Stimulated activated CD4-positive, alpha-beta T cell treated with anti-CD3 and anti-CD28 coated beads, Interleukin-4, amount 100 ng/mL, for 48 hours (primary cell): ENCODE measurements at regions not wholly inside any gene's neighbourhood (a gene's known extent, or its start where the extent isn't known, plus 50 kb on each side); places are given as distances from the start of the nearest gene placed in this dataset.
"Not testable (repeated sequence)": the region's sequence is repeated elsewhere in the genome, so short reads cannot be mapped to it uniquely, and the experiment has no call there.

ENCODE experiments used
- DNase-seq, 2 donors: peaks; one replicate each; pipeline ENCODE4 v3.0.0-alpha.2; 2020; ENCODE audit warnings: low read depth in 2 of 2

DNA sequence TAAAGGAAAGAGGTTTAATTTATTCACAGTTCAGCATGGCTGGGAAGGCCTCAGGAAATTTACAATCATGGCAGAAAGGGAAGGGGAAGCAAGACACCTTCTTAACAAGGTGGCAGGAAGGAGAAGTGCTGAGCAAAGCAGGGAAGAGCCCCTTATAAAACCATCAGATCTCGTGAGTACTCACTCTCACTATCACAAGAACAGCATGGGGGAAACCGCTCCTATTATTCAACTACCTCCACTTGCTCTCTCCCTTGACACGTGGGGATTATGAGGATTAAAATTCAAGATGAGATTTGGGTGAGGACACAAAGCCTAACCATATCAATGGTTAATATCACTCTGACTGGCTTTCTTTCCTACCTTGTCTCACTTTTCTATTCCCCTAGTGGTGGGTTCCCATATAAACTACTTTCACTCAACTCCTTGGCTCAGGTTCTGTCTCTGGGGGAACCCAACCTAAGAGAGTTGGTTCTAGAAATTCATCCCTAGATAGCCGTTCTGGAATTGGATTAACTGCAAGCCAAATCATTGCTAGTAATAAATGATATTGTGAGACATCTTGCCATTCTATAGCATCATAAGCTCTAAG lies 749.8 kb upstream of the GRAMD2B start:
- DNase-seq = no peak

DNA sequence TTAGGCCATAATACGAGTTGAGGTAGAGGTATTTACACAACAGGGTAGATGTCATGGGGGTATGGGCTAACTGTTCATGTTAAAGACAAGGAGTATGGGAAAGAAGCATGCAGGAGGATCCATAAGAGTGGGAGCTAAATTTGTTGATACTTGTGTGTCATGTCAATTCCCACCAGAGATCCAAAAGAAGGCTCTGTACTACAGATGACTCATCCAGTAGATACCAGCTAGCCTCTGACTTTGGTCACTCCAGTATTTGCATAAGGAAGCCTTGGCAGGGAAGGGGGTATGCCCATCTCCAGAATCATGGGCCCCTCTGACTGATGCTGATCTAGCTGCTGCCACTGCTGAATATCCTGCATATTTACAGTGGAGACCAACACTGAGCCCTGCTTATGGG lies 743.7 kb upstream of the GRAMD2B start:
- DNase-seq = no peak

DNA sequence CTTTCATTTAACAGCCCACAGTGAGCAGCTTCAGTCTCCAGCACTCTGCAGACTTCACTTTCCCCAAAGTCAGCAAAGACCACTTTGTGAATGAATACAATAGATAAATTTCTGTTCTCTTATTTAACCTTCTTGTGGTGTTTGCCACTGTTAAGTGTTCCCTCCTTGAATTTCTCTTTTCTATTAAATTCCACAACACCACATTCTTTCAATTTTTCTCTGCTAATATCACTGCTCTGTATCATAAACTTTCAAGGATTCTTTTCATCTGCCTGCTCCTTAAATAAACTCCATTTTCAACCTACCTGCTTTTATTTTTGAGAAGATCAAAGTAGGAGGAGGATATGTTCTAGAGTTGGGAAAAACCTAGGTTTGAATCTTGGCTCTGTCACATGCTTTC lies 739.5 kb upstream of the GRAMD2B start:
- DNase-seq = no peak

DNA sequence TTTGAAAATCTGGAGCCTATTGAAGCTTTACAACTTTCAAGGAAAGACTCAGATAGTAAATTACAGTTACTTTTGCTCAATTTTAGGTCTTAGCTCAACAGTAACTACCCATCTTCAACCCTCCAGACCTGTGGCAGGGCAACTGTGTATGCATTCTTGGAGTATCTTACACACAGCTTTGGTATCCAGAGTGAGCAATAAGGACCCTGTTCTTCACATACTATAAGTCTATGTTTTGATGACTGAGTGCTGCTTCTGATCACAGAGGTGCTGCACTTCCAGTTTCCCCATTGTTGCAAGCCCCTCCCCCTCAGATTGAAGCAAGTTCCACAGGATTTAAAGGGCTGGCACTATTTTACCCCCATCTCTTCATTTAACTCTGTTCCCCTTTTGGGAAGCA lies 737.4 kb upstream of the GRAMD2B start:
- DNase-seq = no peak

DNA sequence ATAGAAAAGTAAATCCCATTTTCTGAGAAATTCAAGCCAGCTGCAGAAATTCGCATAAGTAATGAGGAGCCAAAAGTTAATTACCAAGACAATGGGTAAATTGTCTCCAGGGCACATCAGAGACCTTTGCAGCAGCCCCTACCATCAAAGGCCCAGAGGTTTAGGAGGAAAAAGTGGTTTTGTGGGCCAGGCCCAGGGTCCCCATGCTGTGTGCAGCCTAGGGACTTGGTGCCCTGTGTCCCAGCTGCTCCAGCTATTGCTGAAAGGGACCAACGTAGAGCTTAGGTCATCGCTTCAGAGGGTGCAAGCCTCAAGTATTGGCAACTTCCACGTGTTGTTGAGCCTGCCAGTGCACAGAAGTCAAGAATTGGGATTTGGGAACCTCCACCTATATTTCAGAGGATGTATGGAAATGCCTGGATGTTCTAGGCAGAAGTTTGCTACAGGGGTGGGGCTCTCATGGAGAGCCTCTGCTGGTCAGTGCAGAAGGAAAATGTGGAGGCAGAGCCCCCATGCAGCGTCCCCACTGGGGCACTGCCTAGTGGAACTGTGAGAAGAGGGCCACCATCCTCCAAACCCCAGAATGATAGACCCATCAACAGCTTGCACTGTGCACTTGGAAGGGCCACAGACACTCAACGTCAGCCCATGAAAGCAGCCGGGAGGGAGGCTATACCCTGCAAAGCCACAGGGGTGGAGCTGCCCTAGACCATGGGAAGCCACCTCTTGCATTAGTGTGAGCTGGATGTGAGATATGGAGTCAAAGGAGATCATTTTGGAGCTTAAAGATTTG lies 731.3 kb upstream of the GRAMD2B start:
- DNase-seq = not testable (repeated sequence)

DNA sequence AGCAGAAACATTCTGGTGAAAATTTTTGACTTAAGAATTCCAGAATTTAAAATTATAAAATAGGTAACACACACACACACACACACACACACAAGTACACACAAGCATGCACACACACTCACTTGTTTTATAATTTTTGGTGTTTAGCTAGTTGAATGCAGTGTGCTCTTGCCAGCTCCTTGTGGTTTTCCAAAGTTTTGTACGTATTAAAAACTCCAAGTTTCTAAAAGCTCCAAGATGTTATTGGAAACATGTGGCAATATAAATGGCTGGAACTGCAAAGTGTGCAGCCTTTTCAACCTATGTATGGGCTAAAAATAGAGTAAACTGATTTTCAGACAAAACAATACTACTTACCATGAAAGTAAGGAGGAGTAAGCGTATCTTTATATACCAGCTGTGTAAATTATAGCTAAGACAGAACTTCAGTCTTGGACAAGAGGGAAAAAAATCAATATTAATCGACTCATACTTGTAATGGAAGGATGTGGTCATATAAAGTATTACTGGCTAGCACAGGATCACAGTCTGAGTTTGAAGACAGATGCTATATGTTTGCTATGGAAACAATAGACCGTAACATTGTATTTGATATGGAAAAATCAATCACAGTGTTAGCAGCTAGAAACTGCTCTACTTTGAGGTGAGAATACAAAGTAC lies 727.1 kb upstream of the GRAMD2B start:
- DNase-seq = no peak

DNA sequence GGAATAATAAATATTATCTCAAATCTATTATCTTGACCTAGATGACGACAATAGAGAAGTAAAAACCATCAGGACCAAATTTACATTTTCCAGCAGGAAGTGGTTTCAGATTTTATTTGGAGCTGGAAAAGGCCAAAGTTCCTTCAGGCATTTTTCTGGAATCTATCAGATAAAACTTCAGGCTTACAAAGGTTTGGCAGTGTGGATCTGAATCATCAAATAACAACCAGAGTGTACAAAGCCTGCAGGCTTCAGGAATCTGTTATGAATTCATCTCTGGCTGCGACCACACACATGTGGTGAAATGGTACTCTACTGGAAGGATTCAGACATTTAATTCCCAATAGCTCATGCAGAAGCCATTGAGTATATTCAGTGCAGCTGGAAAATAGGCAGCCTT lies 726.4 kb upstream of the GRAMD2B start:
- DNase-seq = no peak

DNA sequence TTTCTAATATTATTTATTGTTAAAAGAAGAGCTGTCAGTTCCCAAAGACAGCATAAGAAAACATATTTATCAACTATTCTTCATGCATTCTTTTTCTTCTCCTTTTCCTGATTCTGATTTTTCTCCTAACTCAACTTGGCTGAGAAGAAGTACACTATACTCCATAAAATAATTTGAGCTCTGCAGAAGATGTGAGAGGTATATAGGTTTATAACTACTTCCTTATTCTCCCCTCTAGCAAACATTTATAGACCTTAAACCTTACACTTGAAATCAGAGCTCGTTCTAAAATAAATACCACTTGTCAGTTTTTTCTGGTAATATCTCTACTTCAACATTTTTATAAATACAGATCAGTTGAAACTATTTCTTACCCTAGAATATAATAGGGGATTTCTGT lies 724.8 kb upstream of the GRAMD2B start:
- no peak for DNase-seq

DNA sequence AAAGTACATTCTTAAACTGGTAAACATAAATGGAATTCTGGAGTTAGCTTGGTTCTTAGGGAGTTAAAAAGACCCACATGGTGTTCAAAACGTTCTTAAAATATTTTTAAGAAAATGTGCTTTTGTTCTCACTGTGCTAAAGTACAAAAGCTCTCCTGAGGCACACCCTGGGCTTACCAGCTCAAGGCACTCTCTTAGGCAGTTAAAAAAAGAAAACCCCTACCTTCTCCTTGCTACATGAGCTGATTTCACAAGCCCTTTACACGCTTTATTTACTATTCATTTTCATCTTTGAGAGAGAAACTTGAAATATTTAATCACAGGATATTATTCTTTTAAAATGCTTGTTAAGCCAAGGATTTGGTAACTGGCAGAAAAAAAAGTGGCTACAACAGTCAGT lies 723.3 kb upstream of the GRAMD2B start:
- no peak for DNase-seq

DNA sequence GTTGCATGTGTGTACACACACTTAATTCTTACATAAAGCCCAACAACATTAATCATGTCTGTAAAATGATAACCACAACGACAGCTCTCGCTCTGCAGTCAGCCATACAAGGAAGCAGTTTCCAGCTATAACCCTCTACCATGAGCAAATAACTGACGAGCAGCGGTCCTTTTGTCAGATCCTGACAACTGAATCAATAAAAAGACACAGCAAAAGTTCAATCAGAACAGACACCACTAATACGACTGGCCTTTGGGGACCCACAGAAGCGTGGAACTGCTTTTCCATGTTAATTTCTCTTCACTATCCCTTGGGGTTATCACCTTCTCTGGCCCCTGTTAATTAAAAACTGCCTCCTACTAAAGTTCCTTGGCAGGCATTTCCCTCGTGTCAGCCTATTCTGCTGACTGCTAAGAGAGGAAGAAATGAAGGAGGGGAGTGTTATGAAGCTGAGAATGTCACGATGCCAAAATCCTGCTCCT lies 722.8 kb upstream of the GRAMD2B start:
- no peak for DNase-seq

DNA sequence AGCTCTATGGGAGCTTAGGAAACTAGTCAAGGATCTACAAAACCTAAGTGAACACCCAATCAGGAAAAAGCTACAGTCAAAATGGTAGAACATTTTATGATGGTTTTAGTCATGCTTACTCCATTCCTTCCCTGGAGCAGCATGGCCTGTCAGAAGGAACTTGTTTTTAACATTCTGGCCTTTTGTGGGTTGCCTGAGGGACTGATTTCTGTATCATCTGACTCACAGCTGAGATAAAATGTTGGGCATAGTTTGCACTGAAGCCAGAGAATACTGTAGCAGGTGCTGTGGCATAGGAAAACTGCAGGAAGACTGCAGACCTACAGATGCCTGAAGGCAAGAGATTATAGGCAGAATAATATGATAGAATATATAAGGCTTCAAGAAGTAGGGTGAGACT lies 719.6 kb upstream of the GRAMD2B start:
- no peak for DNase-seq

DNA sequence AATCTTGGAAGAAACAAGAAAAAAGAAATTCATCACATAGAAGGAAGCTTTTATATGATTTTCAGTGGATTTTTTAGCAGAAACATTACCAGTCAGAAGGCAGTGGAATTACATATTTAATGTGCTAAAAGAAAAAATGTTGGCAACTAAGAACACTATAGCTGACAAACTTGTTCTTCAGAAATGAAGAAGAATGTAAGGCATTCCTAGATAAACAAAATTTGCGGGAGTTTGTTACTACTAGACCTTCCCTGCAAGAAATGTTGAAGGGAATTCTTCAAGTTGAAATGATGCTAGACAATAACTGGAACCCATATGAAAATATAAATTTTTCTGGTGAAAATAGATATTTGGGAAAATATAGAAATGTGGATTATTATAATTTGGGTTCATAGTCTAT lies 718.3 kb upstream of the GRAMD2B start:
- DNase-seq = no peak

DNA sequence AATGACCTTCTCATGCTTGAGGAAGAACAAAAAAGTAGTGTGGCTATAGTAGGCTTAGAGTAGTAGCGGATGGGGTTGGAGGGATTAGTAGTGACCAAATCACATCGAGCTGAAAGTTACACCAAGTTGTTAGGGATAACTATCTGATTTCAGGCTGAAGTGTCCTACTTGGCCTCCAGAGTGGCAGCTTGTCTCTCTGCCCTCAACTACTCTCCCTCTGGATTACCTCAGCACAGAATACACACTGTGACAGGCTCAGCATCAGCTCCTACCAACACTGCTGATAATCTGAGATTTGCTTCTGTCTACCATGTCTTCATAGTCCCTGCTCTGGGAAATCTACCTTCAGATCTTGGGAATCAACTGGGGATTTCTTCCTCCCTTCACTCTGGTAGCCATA lies 714.6 kb upstream of the GRAMD2B start:
- no peak for DNase-seq

DNA sequence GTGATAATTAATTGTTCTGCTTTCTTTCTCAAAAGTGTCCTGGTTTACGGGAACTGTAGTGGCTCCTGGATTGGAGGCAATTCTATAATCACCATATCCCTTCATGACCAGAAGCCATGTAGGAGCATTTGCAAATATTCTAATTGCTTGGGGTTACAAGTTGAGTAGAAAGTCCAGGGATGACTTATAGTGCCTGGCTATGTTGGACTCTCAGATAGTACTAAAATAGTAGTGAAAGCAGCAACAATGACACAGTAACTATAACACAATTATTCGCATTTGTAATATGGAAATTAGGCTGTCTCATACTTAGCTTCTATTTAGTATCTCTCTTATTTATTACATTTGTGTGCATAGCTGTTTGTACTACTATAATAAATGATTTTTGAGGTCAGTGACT lies 712.5 kb upstream of the GRAMD2B start:
- DNase-seq = no peak

DNA sequence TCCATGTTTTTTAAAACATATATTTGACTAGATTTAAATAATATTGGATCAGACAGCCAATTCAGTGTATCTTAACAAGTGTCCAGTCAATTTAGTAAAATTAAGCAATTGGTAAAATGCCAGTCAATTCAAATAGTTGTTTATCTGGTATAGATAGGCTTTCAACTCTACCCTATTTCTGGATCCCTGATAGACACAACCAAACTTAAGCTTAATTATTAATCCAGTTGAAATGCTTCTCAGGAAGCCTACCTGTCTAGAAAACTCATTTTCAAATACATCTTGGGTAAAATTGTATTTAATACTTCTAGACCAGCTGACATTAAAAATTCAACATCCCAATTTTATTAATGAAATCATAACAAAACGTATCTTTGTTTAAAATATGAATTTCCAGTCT lies 710.8 kb upstream of the GRAMD2B start:
- no peak for DNase-seq

DNA sequence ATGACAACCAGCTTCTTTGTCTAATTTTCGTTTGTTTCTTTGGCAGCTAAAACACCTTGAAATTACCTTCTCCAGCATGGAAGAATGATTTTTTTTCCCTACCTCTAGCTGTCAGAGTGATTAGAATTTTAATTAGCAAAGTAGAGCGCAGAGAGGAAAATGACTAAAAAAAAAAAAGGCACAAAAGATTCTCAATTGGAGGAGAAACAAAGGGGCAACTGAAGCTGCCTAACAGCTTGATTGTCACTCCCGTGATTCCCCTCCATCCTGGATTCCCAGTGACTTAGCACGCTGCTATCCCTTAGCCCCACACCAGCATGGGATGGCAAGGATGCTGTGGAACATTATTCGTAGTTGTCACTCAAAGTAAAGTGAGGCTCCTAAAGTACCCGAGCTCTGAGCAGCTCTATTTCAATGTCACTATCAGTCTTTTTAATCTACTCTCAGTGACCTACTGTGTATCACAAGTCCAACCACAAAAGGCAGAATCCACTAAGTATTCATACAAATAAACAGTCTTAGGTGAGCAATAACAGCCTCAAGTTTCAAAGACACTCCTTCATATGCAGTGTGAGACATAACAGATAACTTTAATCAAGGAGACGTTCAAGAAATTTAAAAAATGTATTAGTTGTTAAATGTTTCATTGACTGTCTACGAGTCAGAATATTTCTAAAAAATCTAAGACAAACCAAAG lies 710.0 kb upstream of the GRAMD2B start:
- no peak for DNase-seq

DNA sequence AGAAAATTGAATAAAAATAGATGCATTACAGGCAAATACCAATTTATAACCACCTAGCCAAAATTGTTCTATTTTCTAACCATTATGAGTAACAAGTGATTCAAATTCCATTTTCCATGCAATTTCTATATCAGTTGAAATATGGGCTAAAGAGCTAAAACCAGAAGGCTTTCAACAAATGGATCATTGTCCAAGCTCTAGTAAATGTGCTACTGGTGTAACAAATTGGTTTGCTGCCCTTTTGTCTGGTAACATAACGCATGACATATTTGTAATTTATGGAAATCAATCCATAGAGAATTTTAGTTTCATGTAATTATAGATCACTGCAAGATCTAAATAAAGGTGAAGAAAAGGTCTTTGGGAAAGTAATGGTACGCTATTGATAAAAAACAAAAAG lies 708.0 kb upstream of the GRAMD2B start:
- no peak for DNase-seq

DNA sequence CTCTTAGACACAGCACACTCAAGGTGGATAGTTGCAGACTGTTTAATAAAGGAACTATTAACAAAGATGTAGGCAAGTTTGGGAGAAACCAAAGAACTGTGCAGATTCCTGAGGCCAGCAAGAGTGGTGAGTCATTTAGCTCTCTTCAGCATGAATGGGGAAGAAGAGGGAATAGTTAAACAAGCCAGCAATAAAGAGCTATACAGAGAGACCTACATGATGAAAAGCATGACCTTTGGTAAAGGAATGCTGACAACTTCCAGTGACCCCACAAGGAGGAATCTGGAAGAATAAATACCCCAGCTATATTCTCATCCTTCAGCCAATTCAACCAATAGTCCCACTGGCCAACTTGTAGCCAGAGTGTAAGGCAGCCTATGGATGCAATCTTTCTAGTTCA lies 706.0 kb upstream of the GRAMD2B start:
- no peak for DNase-seq

DNA sequence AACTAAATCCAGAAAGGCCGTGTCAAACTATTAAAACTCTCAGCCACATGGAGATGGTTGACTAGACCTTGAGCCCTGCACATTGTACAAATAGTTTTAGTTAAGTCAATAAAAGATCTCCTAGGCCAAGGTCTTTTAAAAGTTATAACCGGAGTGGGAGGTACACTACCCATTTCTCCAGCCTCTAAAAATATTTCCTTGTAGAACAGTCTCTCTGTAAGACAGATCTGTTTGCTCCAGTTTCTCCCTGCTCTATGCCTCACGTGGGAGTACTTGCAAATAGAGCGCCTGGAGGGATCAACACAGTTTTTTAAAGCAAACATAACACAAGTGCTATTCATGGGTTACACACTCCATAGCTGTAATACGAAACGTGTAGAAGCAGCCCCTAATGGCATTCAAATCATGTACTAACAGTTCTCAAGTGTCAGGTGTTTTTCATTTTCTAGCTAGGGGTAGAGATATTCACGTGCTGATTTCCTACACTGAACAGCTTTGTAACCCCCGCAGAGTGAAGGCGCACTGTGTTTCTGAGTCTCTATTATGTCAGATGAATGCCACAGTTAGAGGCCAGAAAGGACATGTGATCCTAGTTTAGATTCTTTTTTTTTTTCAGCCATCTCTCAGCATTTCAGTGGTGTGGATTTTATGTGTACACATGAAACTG lies 703.4 kb upstream of the GRAMD2B start:
- no peak for DNase-seq

DNA sequence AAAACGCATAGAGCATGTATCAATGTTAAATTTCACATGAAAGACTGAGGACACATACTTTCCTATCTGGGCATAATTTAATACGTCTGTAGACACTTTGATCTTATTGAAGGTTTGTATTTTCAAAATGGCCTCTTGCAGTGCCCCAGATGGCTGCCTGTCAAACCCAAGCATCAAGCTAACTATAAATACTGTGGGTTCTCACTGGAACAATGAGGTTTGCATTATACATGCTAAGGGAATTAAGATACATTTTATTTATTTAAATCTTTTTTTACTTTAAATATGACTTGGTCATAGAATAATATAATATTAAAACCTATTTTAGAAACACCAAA lies 702.9 kb upstream of the GRAMD2B start:
- DNase-seq = no peak

DNA sequence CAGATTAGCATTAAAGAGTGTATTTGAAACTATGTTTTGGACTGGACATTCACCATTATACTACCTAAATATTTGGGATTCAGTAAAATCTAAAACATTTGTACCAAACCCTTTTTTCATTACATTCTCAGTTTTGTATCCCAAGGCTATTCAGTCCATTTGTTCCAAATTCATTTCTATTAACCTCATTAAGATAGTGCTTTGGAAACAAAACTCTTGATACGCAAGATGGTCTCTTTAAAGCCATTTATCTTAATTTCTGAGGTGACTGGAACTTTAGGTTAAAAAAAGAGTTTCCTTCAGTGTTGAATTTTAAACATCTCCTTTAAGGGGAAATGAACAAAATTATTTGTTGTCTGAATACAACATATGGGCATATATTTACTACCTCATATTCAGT lies 702.5 kb upstream of the GRAMD2B start:
- no peak for DNase-seq

DNA sequence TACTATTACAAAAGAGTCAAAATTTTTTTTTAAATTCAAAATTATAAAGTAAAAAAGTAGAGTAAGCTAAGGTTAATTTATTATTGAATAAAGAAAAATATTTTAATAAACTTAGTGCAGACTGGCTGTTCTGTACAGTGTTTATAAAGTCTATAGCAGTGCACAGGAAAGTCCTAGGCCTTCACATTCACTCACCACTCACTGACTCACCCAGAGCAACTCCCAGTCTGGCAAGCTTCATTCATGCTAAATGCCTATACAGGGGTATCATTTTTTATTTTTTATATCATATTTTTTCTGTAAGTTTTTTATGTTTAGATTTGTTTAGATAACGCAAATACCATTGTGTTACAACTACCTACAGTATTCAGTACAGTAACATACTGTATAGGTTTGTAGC lies 700.7 kb upstream of the GRAMD2B start:
- DNase-seq = no peak
